K562 (cell line): ENCODE measurements at regions not wholly inside any gene's neighbourhood (a gene's known extent, or its start where the extent isn't known, plus 50 kb on each side); places are given as distances from the start of the nearest gene placed in this dataset.

Source experiments
- ATAC-seq: fragments of 200-7000 bp; cut with Tn5 transposase; 3 replicates; pipeline ENCODE4 v1.9.1; 2020; ENCODE audit warnings: moderate library complexity
- BruUV-seq: library from RNA; stranded (reverse); fragments of 400-500 nt; replicated peaks from 2 replicates; lab custom pipeline; 2021; lab: Mats Ljungman, UMichigan
- CTCF ChIA-PET: fragments of 300-600 bp; formaldehyde crosslinking; extraction: SDS; loops from one replicate; lab custom pipeline; 2021; ENCODE audit warnings: low intra/inter-chr PET ratio; lab: Yijun Ruan, JAX
- POLR2A ChIA-PET: fragments of 300-600, 350-650 bp; sonication (Branson Sonifier 250); formaldehyde crosslinking; extraction: SDS; loops from one replicate; lab custom pipeline; 2021; ENCODE audit warnings: antibody characterized with exemption, inconsistent platforms; lab: Yijun Ruan, JAX
- DNase-seq, 4 experiments: peaks; one replicate each; pipeline versions ENCODE4 v3.0.0 to v3.0.0-alpha.2; 2011 to 2018; ENCODE audit warnings: low spot score in 3 of 4, mixed read lengths in 3 of 4; ENCODE audit errors: extremely low read depth in 1 of 4
- FAIRE-seq: peaks from 2 replicates; lab custom pipeline; 2011; peaks lifted over from hg19 to GRCh38; lab: Jason Lieb, UNC
- H2AFZ ChIP-seq: 2 replicates; pipeline ENCODE4 v1.6.0; 2011; ENCODE audit warnings: low read depth, low read length, control low read depth, inconsistent platforms
- H3K27ac ChIP-seq: fragments of 200-600 bp; 3 replicates; pipeline ENCODE4 v1.8.0; 2011; ENCODE audit warnings: low read depth, mild to moderate bottlenecking, control low read depth, inconsistent platforms, low read length, moderate library complexity, mixed read lengths; ENCODE audit errors: extremely low read depth
- H3K27me3 ChIP-seq, 2 experiments: fragments of 300-600 bp in 1 of 2; 2 replicates in 1 of 2; 3 replicates in 1 of 2; pipeline versions ENCODE4 v1.6.0 to v1.8.0; 2011; ENCODE audit warnings: inconsistent platforms in 2 of 2, low read length in 2 of 2, mild to moderate bottlenecking in 1 of 2, mixed read lengths in 1 of 2, moderate library complexity in 1 of 2; ENCODE audit not compliant: control insufficient read depth in 2 of 2, insufficient read depth in 2 of 2
- H3K36me3 ChIP-seq: fragments of 300-600 bp; 3 replicates; pipeline ENCODE4 v1.8.0; 2011; ENCODE audit warnings: mild to moderate bottlenecking, low read length, inconsistent platforms; ENCODE audit not compliant: control insufficient read depth, insufficient read depth
- H3K4me1 ChIP-seq, 2 experiments: fragments of 200-600 bp in 1 of 2; replicated peaks in 1 of 2; 2 replicates in 1 of 2; 3 replicates in 1 of 2; pipeline versions ENCODE4 v1.5.1 to v1.8.0; 2011; ENCODE audit warnings: inconsistent platforms in 2 of 2, low read length in 2 of 2, mild to moderate bottlenecking in 1 of 2, mixed read lengths in 1 of 2, moderate library complexity in 1 of 2; ENCODE audit not compliant: control insufficient read depth in 2 of 2, insufficient read depth in 2 of 2
- H3K4me2 ChIP-seq: 2 replicates; pipeline ENCODE4 v1.6.1; 2011; ENCODE audit warnings: low read length, control low read depth, inconsistent platforms, mixed read lengths; ENCODE audit not compliant: insufficient read depth
- H3K4me3 ChIP-seq: fragments of 200-600 bp; sonication (generic), shearing (Covaris generic); 2 replicates; pipeline ENCODE4 v1.5.1; 2016; ENCODE audit warnings: control low read depth, inconsistent platforms
- H3K79me2 ChIP-seq: fragments of 200-600 bp; 3 replicates; pipeline ENCODE4 v1.8.0; 2011; ENCODE audit warnings: low read length, inconsistent platforms; ENCODE audit not compliant: control insufficient read depth, insufficient read depth
- H3K9ac ChIP-seq, 2 experiments: 2 replicates each; pipeline versions ENCODE4 v1.6.0 to v1.6.1; 2011; ENCODE audit warnings: low read depth in 2 of 2, low read length in 2 of 2, control low read depth in 1 of 2, inconsistent platforms in 1 of 2, mild to moderate bottlenecking in 1 of 2, mixed read lengths in 1 of 2; ENCODE audit not compliant: insufficient read depth in 1 of 2
- H3K9me1 ChIP-seq: one replicate; pipeline ENCODE4 v1.6.0; 2011; ENCODE audit warnings: inconsistent platforms, mild to moderate bottlenecking, low read length, moderate library complexity; ENCODE audit not compliant: control insufficient read depth, insufficient read depth
- H3K9me3 ChIP-seq: replicated peaks from 2 replicates; pipeline ENCODE4 v1.5.1; 2011; ENCODE audit warnings: low read depth, low read length, inconsistent platforms; ENCODE audit not compliant: control insufficient read depth, insufficient read depth
- H4K20me1 ChIP-seq: replicated peaks from 2 replicates; pipeline ENCODE4 v1.6.1; 2011; ENCODE audit warnings: low read length, inconsistent platforms, mixed read lengths; ENCODE audit not compliant: control insufficient read depth, insufficient read depth
- HCFC1 ChIP-seq: IDR thresholded peaks from 2 replicates; pipeline ENCODE4 v1.6.1; 2012; ENCODE audit warnings: low read depth, low read length, improper control_type of control experiment
- RFX5 ChIP-seq: IDR thresholded peaks from 2 replicates; pipeline ENCODE4 v1.6.1; 2011; ENCODE audit warnings: low read depth, mild to moderate bottlenecking, improper control_type of control experiment, low read length
- TRIM24 ChIP-seq, 2 experiments: fragments of 450-650 bp; IDR thresholded peaks; 2 replicates each; pipeline ENCODE4 v1.6.1; 2016
- U2AF1 ChIP-seq: fragments of 200-400 bp; formaldehyde crosslinking; optimal IDR thresholded peaks from 2 replicates; pipeline ENCODE3; 2017; ENCODE audit warnings: mild to moderate bottlenecking, low read depth, low read length, moderate library complexity
- XRCC5 ChIP-seq: fragments of 200-400 bp; formaldehyde crosslinking; IDR thresholded peaks from 2 replicates; pipeline ENCODE4 v1.6.1; 2017; ENCODE audit warnings: low read depth, mild to moderate bottlenecking, low read length
- ZNF586 ChIP-seq: fragments of 450-650 bp; formaldehyde crosslinking; conservative IDR thresholded peaks from 2 replicates; pipeline ENCODE4 v1.4.0; 2020; ENCODE audit warnings: mild to moderate bottlenecking, moderate library complexity
- WGBS: fragments of 100-300 bp; shearing (Covaris generic); methylation state at CpG from one replicate; pipeline ENCODE4 v1.1.6; 2016; ENCODE audit warnings: low coverage, mixed read lengths; ENCODE audit not compliant: insufficient coverage; ENCODE audit errors: missing lambda C conversion rate; 5-methylcytosine and 5-hydroxymethylcytosine counted together
- in situ Hi-C: fragments of 300-500 bp; cut with MboI; formaldehyde crosslinking; loops from 4 replicates; pipeline ENCODE4 v1.15.0; 2018; ENCODE audit warnings: inconsistent platforms, mixed read lengths
- intact Hi-C: fragments of 100-400 bp; cut with micrococcal nuclease; formaldehyde crosslinking; loops from 2 replicates; pipeline ENCODE4 v1.14.2; 2022
- TF ChIP-seq, protein P1 (sequence below): IDR thresholded peaks from 2 replicates; pipeline ENCODE4 v1.6.1; 2014; ENCODE audit warnings: antibody characterized with exemption
- TF ChIP-seq, protein P2 (sequence below): sonication (generic); formaldehyde crosslinking; IDR thresholded peaks from 2 replicates; pipeline ENCODE4 v1.8.0; 2022; ENCODE audit warnings: missing genetic modification reagents, mild to moderate bottlenecking, borderline replicate concordance
- TF ChIP-seq, protein P3 (sequence below): sonication (generic); formaldehyde crosslinking; IDR thresholded peaks from 2 replicates; pipeline ENCODE4 v1.8.0; 2022; ENCODE audit warnings: mild to moderate bottlenecking, low read depth, missing genetic modification reagents

DNA sequence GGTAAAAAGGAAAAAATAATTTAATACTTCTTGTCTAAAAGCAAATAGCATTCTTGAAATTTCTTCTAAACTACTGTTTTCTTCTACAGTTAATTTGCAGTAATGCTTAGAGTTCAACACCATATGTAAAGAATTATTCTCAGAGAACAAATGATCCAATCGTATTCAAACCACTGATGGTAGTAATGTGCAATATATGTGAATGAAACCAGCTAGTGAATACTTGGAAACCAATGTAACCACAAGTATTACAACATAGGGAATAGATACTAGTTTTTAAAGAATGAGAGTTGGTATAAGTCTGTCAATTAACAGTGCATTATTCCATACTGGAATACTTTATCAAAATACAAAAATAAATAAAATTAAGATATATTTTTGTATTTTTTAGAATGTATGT is 850.0 kb downstream of the DIPK2A start:
- no peaks in the 10 kb centered on the region for H3K36me3 ChIP-seq
- FAIRE-seq: no peak
- H3K4me1 ChIP-seq: no peaks in the 10 kb centered on the region
- POLR2A ChIA-PET: no interaction called here
- no peaks in the 10 kb centered on the region for H3K9me1 ChIP-seq
- BruUV-seq: no TSS peak
- no peak overlapping the region for H2AFZ ChIP-seq
- no peak overlapping the region for H3K4me3 ChIP-seq
- H3K9ac ChIP-seq: no peak overlapping the region
- no peak overlapping the region for H3K4me2 ChIP-seq
- no peaks in the 10 kb centered on the region for H3K9me3 ChIP-seq
- DNase-seq: no peak
- no peak for TF ChIP-seq U2AF1
- TF ChIP-seq TRIM24 (IDR thresholded peaks at IDR 0.05): no peak
- TF ChIP-seq HCFC1: no peak
- TF ChIP-seq, protein P1, sequence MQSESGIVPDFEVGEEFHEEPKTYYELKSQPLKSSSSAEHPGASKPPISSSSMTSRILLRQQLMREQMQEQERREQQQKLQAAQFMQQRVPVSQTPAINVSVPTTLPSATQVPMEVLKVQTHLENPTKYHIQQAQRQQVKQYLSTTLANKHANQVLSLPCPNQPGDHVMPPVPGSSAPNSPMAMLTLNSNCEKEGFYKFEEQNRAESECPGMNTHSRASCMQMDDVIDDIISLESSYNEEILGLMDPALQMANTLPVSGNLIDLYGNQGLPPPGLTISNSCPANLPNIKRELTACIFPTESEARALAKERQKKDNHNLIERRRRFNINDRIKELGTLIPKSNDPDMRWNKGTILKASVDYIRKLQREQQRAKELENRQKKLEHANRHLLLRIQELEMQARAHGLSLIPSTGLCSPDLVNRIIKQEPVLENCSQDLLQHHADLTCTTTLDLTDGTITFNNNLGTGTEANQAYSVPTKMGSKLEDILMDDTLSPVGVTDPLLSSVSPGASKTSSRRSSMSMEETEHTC: no peak
- no peak for TF ChIP-seq ZNF586
- no peak for TF ChIP-seq XRCC5
- TF ChIP-seq, protein P2, sequence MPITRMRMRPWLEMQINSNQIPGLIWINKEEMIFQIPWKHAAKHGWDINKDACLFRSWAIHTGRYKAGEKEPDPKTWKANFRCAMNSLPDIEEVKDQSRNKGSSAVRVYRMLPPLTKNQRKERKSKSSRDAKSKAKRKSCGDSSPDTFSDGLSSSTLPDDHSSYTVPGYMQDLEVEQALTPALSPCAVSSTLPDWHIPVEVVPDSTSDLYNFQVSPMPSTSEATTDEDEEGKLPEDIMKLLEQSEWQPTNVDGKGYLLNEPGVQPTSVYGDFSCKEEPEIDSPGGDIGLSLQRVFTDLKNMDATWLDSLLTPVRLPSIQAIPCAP: no peak
- no peak for TF ChIP-seq RFX5
- TF ChIP-seq, protein P3, sequence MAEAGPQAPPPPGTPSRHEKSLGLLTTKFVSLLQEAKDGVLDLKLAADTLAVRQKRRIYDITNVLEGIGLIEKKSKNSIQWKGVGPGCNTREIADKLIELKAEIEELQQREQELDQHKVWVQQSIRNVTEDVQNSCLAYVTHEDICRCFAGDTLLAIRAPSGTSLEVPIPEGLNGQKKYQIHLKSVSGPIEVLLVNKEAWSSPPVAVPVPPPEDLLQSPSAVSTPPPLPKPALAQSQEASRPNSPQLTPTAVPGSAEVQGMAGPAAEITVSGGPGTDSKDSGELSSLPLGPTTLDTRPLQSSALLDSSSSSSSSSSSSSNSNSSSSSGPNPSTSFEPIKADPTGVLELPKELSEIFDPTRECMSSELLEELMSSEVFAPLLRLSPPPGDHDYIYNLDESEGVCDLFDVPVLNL: no peak
- H3K27ac ChIP-seq: no peak overlapping the region
- 14% methylated on average over 1 of the region's 1 CpG for WGBS
- ATAC-seq: no peak
- in situ Hi-C loops (no loop called here), intact Hi-C loops (no loop called here)
- H4K20me1 ChIP-seq: no peaks in the 10 kb centered on the region
- no peaks in the 10 kb centered on the region for H3K79me2 ChIP-seq
- no peaks in the 10 kb centered on the region for H3K27me3 ChIP-seq
- CTCF ChIA-PET: no interaction called here
